ENCODE measurements at regions not wholly inside any gene's neighbourhood (a gene's known extent, or its start where the extent isn't known, plus 50 kb on each side); places are given as distances from the start of the nearest gene placed in this dataset.

DNA sequence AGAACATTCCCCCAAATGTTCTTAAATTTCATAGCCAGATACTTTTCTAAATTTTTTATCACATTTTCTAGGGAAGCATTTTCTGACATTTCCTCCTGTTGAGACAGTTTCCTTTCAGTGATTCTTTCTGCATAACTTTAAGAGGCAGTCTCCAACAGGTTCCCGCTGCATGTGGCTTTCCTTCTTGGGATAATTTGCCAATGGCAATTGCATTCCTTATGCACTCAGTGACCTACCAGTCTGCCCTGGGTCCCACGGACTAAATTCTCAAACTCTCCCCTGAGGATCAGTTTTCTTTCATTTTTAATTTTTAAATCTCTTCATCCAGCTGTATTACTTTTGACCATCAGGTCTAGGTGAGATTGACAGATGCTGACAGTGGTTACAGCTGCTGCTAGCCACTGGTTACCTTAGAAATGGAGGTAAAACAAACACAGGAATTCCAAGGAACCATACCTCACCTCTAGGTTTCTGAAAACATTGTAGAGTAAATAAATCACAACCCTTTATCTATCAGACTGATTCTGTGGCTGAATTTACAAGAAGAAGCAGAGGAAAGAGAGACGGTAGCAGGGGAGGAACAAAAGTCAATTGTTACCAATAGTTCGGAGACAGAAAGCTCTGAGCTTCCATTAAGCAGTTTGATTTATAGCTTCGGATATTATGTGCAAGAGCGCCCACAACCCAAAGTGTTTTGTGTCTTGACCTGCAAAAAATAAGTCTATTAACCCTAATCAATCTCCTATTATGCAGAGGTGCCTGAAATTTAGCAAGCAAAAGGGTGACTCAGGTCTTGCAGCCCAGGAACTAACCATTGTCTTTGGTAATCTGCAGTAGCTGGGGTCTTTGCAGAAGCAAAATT is 216.0 kb downstream of the PMP22 start:
- no peak for DNase-seq (ENCODE audit: low read depth)

DNA sequence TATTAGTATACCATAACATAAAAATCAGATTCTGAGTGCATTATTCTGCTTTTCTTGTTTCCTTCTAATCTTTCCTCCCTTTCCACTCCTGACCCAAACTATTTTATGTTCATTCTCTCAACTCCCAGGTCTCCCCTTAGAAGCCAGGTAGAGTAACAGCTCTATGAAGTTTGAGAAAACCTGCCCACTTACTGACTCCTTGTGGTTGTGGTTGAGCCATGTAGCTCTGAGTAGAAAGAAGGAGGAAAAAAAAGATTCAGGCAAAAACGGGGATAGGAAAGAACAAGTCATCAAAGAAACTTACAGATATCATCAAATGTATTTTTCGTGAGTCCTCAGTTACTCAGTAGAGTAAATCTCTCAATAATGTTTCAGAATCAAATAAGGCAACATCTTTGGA is 216.7 kb downstream of the PMP22 start:
- no peak for DNase-seq (ENCODE audit: low read depth)

DNA sequence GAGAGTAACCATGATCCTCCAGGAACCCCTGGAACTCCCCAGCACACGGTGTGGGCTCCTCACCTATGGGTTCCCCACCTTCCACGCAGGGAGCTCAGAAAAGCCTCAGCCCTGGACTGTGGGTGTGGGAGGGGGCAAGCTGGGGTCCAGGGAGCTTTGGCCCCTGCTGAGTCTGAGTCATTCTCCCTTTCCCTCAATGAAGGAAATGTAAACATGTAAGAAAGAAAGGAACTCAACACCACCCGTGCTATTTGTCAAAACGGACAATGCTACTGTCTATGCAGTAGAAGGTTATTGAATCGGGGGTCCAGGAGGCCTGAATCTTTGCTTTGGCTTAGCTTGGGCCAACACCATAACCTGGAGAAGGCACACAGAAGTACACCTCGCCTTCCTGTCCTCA is 222.8 kb downstream of the PMP22 start:
- DNase-seq (ENCODE audit: low read depth), result no peak

DNA sequence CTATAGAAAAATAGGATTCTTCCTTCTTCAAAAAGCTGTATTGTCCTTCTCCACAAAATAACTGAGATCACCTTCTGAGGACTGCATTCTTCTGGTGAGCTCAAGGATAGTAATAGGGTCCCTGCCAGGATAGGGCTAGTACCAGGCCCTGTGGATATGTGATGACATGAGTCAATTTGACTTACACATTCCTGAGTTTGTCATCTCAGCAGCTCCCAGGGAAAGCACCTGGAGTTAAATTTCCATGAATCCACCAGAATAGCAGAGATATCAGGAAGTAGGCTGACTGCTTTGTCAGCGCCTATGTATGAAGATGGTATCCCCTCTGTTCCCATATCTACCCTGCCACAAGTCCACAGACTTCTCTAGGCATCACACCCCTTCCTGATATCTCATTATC is 225.8 kb downstream of the PMP22 start:
- DNase-seq (ENCODE audit: low read depth), result peak; percentile 25

DNA sequence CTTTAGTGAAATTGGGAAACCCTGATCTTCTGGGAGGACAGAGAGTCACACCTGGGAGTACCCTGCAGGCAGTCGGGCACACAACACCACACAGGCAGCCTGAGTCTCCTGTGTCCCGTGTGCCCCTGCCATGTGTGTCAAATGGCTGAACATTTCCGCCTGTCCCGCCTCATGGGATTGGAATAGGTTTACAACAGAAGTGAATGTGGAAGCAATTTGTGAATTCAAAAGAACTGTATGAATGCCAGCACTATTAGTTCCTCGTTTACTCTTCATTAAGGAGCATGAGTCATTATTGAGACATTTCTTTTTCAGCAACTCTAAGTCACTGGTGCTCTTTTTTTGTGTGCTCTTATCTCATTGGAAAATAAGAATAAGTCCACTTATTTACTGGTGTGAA is 226.5 kb downstream of the PMP22 start:
- no peak for DNase-seq (ENCODE audit: low read depth)

DNA sequence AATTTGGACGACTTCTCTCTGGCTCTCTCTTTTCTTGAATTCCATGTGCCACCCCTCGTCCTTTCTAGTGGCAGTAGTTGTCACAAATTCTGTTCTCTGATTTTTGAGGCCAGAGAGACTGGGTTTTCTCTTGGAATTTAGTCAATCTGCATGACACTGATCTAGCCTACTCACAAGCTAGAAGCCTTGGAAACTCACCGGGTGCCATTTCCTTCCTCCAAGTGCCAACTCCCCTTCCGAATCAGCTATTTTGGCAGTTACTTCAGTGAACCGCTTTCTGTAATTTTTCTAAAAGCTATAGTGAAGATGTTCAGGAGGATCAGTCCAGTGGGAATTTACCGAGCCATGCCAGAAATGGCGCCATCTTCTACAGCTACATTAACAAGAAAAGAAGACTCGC is 228.9 kb downstream of the PMP22 start:
- no peak for DNase-seq (ENCODE audit: low read depth)

DNA sequence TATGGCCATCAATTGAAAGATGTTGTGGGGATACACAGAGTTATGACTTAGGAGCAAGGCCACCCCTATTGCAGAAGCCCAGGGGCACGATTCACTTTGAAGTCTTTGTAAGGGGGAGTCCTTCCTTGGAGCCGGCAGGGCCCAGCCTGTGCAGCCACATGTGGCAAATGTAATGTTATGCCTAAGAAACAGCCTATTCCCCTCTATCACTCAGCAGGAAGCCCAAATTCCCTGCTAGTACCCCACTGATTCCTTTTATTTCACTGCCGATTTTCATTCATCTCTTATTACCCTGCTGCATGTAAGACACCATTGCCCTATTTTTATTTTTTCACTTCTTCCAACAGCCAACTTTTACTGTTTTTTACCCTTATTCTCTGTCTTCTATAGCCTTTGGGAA is 233.2 kb downstream of the PMP22 start:
- no peak for DNase-seq (ENCODE audit: low read depth)

DNA sequence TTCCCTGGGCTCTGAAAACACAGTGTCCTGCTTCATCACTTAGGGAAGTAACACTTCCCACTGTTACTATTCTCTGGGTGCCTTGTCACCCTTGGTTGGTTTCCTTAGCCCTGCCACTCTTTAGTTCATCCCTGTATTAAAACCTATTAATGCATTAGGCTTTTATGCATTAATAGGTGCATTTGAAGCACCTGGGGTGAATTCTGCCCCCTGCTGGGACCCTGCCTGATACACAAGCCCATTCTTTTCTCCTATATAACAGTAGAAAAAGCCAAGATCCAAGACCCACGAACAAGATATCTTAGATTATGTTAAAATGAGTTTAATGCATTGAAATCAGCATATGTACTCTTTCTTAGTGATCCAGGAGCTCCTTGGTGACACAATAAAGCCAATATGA is 235.7 kb downstream of the PMP22 start:
- DNase-seq (ENCODE audit: low read depth), result no peak

DNA sequence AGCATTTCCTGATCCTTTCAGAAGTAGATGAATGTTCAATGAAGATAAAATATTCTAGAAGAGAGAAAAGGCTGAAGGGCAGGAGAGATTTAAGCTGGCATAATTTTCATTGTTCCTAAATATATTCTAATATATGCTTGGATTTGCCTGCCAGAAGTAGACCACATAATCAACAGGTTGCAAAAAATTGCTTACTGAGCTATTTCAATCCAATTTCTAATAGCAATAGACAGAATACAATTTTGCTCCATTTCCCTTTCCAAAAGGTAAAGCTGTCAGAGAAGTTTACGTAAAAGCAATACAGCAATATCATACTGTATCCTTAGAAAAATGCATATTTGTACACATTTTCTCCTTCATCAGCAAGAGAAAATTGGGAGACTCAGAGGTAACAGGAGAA is 237.3 kb downstream of the PMP22 start:
- DNase-seq (ENCODE audit: low read depth), result no peak

DNA sequence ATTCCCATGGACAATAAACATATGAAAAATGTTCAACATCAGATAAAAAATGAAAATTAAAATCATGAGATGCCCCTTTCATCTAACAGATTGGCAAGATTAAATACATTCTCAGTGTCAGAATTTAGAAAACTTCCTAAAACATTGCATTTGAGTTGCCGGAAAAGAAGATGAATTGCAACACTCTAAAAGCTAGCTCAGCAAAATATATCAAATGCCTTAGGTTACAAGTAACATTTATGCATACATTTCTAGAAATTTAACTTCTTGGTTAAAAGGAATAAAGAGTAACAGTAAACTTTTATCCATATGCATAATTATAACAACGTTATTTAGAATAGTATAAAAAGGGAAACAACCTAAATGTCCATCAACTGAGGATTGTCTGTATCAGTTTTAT is 239.0 kb downstream of the PMP22 start:
- no peak for DNase-seq (ENCODE audit: low read depth)

DNA sequence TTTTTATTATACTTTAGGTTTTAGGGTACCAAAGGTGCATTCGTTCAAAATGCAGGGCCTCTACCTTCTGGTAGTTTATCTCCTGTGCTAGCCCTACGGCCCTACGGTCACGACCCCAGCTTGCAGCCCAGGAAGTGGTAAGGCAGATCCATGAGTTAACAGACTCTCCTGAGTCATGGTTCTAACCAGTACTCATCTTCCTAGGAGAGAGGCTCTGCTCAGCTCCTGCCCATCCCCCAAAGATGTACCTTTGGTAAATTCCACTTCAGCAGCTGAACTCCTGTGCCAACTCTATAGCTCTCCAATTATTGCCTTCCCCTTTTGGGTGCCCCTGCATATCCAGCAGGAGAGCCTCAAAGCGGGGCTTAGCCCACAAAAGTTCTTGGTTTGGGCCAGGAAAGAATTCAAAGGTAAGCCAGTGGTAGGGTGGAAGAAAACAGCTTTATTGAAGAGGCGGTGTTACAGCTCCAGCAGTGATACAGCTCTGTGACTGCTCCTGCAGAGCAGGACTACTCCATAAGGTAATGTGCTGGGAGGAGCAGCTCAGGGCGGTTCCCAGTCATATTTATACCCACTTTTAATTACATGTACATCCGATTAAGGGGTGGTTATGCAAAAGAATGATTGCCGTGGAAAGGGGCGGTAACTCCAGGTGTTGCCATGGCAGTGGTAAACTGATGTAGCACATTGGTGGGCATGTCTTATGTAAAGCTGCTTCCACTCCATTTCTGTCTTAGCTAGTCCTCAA is 241.4 kb downstream of the PMP22 start:
- DNase-seq (ENCODE audit: low read depth), result peak; percentile 7

DNA sequence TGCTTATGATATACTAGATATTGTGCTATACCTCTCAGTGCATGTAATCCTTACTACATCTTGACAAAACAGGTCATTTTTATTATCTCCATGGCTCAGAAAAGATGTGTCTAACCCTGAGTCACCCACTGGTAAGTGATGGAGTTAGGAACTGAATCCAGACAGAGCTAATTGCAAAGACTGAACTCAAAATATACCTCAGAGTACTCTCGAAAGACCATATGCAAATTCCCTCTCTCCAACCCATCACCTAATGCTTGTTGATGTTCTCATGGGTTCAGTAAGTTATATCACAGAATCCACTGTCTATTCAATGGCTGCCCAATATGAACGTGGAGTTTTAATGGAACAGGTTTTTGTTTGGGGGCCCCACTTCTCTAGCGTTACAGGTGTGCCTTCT is 246.0 kb downstream of the PMP22 start:
- no peak for DNase-seq (ENCODE audit: low read depth)

DNA sequence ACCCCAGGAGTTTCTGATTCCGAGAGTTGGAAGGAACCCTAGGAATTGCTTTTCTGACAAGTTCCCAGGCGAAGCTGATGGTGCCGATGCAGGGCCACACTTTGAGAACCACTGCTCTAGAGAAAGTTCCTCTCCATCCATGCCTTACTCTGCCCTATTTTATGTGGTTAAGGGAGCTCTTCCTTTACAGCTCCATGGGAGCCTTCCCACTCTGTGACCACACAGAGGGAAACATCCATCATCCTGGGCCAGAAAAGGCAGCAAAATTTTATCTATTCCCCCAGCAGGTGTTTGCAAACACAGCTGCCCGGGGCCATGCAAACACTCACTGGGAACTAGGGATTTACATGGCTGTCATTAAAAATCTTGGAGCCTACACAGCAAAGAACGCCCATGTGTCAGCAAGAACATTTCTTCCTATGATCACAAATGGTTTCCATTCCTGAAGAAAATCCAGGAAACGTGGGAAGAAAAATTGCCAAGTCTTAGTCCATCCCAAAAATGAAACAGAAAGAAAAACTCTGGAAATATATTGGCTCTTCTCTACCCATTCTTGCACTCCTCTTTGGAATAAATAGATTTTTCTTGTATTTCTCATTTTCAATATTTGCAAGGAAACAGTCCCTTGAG is 252.7 kb downstream of the PMP22 start:
- no peak for DNase-seq (ENCODE audit: low read depth)

DNA sequence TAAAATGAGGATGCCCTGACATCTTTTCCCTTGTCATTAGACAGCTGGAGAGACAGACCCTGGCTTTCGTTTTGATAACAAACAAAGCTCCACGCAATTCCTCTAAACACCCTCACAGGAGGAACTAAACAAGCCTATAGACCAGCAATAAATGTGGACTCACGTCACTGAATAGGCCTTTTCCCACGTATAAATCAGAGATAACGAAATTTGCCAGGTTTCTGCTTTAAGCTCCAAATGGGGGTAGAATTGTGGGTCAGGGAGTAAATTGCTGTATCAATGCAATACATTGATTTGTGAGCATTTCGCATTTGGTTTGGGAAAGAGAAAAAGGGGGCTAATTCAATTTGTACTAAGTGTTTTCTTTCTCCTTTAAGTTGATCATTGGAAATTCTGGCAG is 256.0 kb downstream of the PMP22 start:
- DNase-seq (ENCODE audit: low read depth), result no peak

DNA sequence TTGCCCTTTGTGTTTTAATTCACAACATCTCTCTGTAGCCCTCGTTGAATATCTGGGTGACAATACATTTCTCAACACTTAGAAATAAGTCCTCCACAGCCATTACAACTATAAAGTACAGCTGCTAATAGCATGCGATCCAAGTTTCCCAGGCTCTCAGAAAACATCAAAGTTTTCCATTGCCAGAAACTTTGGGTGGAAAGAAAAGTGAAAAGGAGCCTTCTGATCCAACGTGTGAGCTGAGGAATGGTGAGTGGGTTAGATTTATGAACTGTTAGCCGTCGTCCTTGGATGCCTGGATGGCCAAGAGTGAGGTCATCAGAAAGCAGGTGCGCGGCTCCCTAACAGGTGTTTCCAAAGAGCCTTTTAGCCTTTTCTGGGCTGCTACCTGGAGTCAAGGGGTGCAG is 258.0 kb downstream of the PMP22 start:
- DNase-seq (ENCODE audit: low read depth), result no peak

DNA sequence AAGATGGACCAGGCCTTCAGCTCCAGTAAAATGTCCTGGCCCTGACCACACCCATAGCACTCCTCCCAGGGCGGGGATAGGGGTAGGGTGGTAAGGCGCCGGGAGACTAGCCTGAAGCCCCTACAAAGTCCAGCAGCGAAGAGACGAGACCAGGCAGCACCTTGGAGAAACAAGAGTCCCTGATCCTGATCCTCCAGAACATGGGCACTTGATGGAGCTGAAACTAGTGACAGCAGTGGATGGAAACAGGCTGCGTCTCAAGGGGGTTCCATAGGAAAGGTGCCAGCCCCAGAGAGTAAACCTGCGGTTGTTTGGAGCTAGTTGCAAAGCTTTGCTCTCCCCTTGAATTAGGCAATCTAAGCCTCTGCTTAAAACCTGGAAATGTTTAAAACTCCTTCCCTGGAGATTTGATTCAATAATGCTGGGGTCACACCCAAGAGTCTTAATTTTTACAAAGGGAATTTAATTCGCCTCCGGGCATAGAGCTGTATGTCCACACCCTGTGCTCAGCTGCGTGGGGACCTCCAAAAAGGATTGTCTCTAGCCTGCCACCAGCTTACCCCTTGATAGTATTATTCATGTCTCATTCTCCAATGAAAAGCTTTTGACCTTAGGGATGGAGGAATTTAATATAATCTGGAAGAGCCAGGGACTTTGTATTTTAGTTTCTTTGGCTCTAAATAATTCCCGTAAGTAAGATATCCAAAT is 258.6 kb downstream of the PMP22 start:
- DNase-seq (ENCODE audit: low read depth), result no peak

DNA sequence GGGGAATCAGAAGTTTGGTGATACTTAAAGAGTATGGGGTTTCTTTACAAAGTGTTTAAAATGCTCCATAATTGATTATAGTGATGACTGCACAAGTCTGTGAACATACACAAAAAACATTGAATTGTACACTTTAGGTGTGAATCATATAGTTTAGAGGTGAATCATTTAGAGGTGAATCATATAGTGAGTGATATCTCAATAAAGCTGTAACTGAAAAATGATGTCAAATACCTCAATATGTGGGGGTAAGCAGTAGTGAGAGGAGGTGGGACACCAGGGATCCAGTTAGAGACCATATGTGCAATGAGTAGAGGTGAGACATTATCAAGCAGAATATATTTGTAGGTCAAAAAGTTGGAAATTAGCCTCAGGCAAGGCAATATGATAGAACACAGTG is 264.5 kb downstream of the PMP22 start:
- DNase-seq (ENCODE audit: low read depth), result no peak

DNA sequence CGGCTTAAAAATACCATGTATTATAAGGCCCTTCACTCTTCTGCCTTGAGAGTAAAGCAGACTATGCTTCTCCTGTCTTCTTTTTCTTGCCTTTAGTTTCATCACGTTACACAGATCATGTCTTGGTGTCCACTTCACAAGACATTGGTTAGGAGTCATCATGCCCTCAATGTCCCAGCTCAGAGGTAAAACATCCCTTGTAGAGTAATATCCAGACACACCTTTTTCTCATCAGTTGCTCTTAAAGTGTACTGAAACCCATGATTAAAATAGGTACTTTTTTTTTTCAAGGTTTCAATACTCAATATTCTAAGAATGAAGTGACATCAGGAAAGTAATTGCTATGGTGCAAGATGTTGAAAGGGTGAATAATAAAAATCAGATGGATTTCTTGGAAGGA is 267.8 kb downstream of the PMP22 start:
- DNase-seq (ENCODE audit: low read depth), result no peak

DNA sequence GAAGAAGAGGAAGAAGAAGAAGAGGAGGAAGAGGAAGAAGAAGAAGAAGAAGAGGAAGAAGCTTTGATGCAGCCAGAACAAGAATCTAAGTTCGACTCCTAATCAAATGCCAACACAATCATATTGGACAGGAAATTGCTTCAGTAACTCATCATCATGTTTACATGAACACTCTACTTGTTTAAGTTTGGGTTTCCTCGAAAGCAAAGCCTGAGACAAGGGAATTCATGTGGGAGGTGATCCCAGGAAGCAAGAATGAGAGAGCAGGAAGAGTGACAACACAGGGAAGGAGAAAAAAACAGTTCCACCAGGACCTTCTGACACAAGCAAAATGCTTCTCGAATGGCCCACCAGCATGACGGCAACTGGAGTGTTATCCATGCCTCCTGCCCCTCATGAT is 279.0 kb downstream of the PMP22 start:
- no peak for DNase-seq (ENCODE audit: low read depth)

DNA sequence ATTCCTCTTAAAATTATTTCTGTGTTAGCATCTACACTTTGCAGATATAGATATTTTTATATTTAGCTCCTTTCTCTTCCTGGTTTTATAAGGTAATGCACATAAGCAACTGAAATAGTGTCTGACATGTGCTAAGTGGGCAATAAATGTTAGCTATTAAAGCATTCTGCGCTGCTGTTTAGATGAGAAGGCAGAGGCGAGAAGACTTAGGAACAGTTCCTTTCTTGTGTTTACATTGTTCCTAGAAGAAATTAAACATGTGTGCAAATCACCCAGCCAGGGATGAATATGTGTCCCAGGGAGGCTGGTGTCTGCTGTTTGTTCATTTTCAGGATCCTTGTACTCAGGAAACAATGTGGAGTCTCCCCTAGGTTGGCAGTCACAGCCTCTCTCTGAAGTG is 292.3 kb downstream of the PMP22 start:
- no peak for DNase-seq (ENCODE audit: low read depth)

DNA sequence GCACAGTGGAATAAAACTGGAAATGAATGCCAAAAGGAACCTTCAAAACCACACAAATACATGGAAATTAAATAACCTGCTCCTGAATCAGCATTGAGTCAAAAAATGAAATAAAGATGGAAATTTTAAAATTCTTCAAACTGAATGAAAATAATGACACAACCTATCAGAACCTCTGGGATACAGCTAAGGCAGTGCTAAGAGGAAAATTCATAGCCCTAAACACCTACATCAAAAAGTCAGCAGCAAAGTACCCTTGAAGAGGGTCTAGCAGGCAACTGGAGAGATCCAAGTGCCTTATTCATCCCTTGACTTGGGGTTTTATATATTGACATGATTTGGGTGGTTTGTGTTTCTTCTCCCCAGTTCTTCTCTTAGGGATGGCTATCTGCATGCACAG is 294.1 kb downstream of the PMP22 start:
- DNase-seq (ENCODE audit: low read depth), result no peak

DNA sequence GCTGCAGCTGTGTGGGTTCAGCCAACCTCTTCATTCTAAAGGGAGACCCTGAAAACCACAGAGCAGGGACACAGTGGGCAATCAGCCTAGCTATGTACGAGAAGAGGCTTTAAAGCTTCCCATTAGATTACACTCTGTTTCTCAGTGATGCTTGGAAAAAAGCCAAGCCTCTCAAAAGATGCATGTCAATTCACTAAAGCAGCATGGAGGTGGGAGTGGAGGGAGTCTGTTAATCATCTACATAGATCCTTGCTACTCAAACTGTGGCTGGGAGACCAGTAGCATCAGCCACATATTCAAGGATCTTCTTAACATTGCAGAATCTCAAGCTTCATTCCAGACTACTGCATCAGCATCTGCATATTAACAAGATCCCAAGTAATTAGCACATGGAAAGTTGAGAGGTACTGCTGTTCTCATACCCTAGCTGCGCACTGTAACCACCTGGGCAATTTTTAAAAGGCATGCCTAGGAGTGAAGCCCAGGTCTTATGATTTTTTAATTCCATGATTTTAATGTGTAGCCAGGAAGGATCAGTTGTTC is 305.9 kb downstream of the PMP22 start:
- no peak for DNase-seq (ENCODE audit: low read depth)

Data from HT1080 (cell line).